NB4 (cell line): ENCODE measurements at regions not wholly inside any gene's neighbourhood (a gene's known extent, or its start where the extent isn't known, plus 50 kb on each side); places are given as distances from the start of the nearest gene placed in this dataset.

Experiments used
- POLR2A ChIP-seq: IDR thresholded peaks from 2 replicates; pipeline ENCODE4 v1.6.1; 2011; ENCODE audit warnings: mild to moderate bottlenecking; ENCODE audit not compliant: insufficient read length; ENCODE audit errors: extremely low read depth
- TF ChIP-seq, protein P1 (sequence below): IDR thresholded peaks from one replicate; pipeline ENCODE4 v1.5.1; 2012; ENCODE audit warnings: low read depth, low read length
- TF ChIP-seq, protein P2 (sequence below): IDR thresholded peaks from 2 replicates; pipeline ENCODE4 v1.6.1; 2011; ENCODE audit warnings: low read depth, low read length

DNA sequence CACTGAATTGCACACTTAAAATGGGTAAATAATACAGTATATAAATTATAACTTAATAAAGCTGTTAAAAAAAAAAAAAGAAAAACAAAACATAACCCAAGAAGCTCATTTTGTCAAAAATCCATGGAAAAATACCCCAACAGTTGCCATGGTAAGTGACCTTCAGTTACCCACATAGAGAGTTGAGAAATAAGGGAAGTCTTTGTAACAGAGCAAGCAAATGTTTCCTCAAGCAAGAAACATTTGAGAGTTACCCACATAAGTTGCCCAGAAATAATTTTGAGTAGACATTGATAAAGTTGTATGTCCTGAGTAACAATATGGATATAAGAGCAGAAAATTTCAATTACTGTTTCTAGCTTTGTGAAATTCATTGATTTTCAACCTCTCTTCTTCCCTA is 227.4 kb downstream of the CCDC59 start:
- TF ChIP-seq, protein P1, sequence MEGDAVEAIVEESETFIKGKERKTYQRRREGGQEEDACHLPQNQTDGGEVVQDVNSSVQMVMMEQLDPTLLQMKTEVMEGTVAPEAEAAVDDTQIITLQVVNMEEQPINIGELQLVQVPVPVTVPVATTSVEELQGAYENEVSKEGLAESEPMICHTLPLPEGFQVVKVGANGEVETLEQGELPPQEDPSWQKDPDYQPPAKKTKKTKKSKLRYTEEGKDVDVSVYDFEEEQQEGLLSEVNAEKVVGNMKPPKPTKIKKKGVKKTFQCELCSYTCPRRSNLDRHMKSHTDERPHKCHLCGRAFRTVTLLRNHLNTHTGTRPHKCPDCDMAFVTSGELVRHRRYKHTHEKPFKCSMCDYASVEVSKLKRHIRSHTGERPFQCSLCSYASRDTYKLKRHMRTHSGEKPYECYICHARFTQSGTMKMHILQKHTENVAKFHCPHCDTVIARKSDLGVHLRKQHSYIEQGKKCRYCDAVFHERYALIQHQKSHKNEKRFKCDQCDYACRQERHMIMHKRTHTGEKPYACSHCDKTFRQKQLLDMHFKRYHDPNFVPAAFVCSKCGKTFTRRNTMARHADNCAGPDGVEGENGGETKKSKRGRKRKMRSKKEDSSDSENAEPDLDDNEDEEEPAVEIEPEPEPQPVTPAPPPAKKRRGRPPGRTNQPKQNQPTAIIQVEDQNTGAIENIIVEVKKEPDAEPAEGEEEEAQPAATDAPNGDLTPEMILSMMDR = no peak
- TF ChIP-seq, protein P2, sequence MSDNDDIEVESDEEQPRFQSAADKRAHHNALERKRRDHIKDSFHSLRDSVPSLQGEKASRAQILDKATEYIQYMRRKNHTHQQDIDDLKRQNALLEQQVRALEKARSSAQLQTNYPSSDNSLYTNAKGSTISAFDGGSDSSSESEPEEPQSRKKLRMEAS = no peak
- TF ChIP-seq POLR2A = no peak
